GM13977 (cell line): ENCODE measurements at regions not wholly inside any gene's neighbourhood (a gene's known extent, or its start where the extent isn't known, plus 50 kb on each side); places are given as distances from the start of the nearest gene placed in this dataset.

Experiments used
- DNase-seq: peaks from one replicate; pipeline ENCODE4 v3.0.0; 2012; ENCODE audit warnings: low spot score
- CTCF ChIP-seq: IDR thresholded peaks from 2 replicates; pipeline ENCODE4 v1.5.1; 2012; ENCODE audit warnings: mild to moderate bottlenecking, control low read depth; ENCODE audit not compliant: insufficient read depth; ENCODE audit errors: extremely low read depth, missing control alignments
- in situ Hi-C: fragments of 300-500 bp; cut with MboI; formaldehyde crosslinking; loops from one replicate; pipeline ENCODE4 v1.12.0; 2022; ENCODE audit warnings: low sequenced_read_pairs, low pct_unique_long_range_greater_than_20kb, mixed read lengths, inconsistent platforms; ENCODE audit not compliant: unreplicated experiment

GRCh38 chr12:92025462-92026207 is 120.0 kb downstream of the BTG1 start:
- no peak for TF ChIP-seq CTCF
- DNase-seq = no peak
- in situ Hi-C loops = no loop called here

- TF ChIP-seq CTCF = no peak
- no peak for DNase-seq
- in situ Hi-C loops = no loop called here
These were observed 123.6 kb downstream of the BTG1 start for GRCh38 chr12:92022093-92022492.

- DNase-seq = no peak
- in situ Hi-C loops = no loop called here
- TF ChIP-seq CTCF = no peak
These were observed 124.0 kb downstream of the BTG1 start for GRCh38 chr12:92021666-92022035.

GRCh38 chr12:92020983-92021665 is 124.5 kb downstream of the BTG1 start:
- in situ Hi-C loops = no loop called here
- no peak for TF ChIP-seq CTCF
- DNase-seq = no peak

GRCh38 chr12:92019491-92020277 is 126.0 kb downstream of the BTG1 start:
- TF ChIP-seq CTCF = no peak
- no peak for DNase-seq
- in situ Hi-C loops = no loop called here

- DNase-seq = no peak
- TF ChIP-seq CTCF = no peak
- in situ Hi-C loops = no loop called here
These were observed 133.0 kb downstream of the BTG1 start for GRCh38 chr12:92012691-92013090.
